Nephron progenitor cell (in vitro differentiated cells): ENCODE measurements at regions not wholly inside any gene's neighbourhood (a gene's known extent, or its start where the extent isn't known, plus 50 kb on each side); places are given as distances from the start of the nearest gene placed in this dataset.
"Not testable (repeated sequence)": the region's sequence is repeated elsewhere in the genome, so short reads cannot be mapped to it uniquely, and the experiment has no call there.

Experiments used
- DNase-seq: peaks from one replicate; pipeline ENCODE4 v3.0.0; 2021
- H3K27ac Mint-ChIP-seq: 2 replicates; pipeline ENCODE4 v1.8.0; 2021; ENCODE audit warnings: mild to moderate bottlenecking, moderate library complexity, mixed read lengths
- H3K27me3 Mint-ChIP-seq: 2 replicates; pipeline ENCODE4 v1.8.0; 2021; ENCODE audit warnings: mild to moderate bottlenecking, low read depth, mixed read lengths; ENCODE audit not compliant: poor library complexity
- H3K36me3 Mint-ChIP-seq: 2 replicates; pipeline ENCODE4 v1.8.0; 2021; ENCODE audit warnings: low read depth, mixed read lengths
- H3K4me1 Mint-ChIP-seq: 2 replicates; pipeline ENCODE4 v1.8.0; 2021; ENCODE audit warnings: mixed read lengths
- H3K4me3 Mint-ChIP-seq: 2 replicates; pipeline ENCODE4 v1.8.0; 2021; ENCODE audit warnings: mild to moderate bottlenecking, moderate library complexity, mixed read lengths
- H3K9me3 Mint-ChIP-seq: 2 replicates; pipeline ENCODE4 v1.8.0; 2021; ENCODE audit warnings: mild to moderate bottlenecking, moderate library complexity, mixed read lengths

DNA sequence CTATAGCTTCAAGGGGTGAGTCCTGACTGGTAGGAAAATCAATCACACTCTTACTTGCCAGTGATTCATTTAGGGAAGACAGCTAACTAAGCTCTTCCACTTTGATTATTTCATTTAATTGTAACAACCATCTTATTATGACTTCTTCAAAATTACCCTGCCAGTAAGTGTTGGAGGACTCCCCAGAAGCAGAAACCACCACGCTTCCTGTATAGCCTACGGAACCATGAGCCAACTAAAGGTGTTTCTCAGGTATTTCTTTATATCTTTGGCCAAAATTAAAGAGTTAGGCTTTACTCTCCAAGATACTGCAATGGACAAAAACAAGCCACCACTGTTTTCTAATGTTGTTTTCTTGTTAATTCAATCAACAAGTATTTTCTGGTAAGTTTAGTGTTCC lies 61.0 kb downstream of the FOXD4L5 start:
- H3K36me3 Mint-ChIP-seq, DNase-seq, H3K27ac Mint-ChIP-seq, H3K4me1 Mint-ChIP-seq, H3K9me3 Mint-ChIP-seq, H3K4me3 Mint-ChIP-seq, H3K27me3 Mint-ChIP-seq: not testable (repeated sequence)

DNA sequence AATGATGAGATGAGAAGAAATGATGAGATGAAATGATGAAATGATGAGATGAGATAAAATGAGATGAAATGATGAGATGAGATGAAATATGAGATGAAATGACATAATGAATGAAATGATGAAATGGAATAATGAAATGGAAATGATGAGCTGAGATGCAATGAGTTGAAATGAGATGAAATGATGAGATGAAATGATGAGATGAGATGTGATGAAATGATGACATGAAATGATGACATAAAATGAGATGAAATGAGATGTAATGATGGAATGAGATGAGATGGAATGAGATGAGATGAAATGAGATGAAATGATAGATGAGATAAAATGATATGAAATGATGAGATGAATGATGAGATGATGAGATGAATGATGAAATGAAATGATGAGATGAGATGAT lies 76.2 kb downstream of the FOXD4L5 start:
- H3K27me3 Mint-ChIP-seq, result not testable (repeated sequence)
- peaks cover 12% of the 10 kb centered on the region for H3K9me3 Mint-ChIP-seq

DNA sequence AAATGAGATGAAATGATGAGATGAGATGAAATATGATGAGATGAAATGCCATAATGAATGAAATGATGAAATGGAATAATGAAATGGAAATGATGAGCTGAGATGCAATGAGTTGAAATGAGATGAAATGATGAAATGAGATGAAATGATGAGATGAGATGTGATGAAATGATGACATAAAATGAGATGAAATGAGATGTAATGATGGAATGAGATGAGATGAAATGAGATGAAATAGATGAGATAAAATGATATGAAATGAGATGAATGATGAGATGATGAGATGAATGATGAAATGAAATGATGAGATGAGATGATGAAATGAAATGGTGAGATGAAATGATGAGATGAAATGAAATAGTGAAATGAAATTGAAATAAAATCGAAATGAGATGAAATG lies 77.7 kb downstream of the FOXD4L5 start:
- H3K27ac Mint-ChIP-seq, H3K36me3 Mint-ChIP-seq: not testable (repeated sequence)

More for the DNA sequence above, 76.2 kb downstream of the FOXD4L5 start:
- not testable (repeated sequence) for DNase-seq, H3K4me1 Mint-ChIP-seq, H3K36me3 Mint-ChIP-seq, H3K27ac Mint-ChIP-seq, H3K4me3 Mint-ChIP-seq

DNA sequence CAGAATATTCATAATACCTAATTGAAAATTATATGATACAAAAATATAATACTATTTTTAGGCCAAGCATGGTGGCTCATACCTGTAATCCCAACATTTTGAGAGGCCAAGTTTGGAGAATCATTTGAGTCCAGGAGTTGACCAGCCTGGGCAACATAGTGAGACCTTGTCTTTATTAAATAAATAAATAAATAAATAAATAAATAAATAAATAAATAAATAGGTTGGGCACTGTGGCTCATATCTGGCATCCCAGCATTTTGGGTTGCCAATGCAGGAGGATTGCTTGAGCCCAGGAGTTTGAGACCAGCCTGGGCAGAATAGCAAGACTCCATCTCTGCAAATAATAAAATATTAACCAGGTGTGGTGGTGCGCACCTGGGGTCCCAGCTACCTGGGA lies 79.2 kb downstream of the FOXD4L5 start:
- H3K27ac Mint-ChIP-seq, DNase-seq, H3K27me3 Mint-ChIP-seq, H3K4me1 Mint-ChIP-seq, H3K36me3 Mint-ChIP-seq, H3K4me3 Mint-ChIP-seq: not testable (repeated sequence)
- peaks cover 12% of the 10 kb centered on the region for H3K9me3 Mint-ChIP-seq

More for the DNA sequence above, 77.7 kb downstream of the FOXD4L5 start:
- not testable (repeated sequence) for DNase-seq, H3K4me3 Mint-ChIP-seq, H3K4me1 Mint-ChIP-seq, H3K27me3 Mint-ChIP-seq
- H3K9me3 Mint-ChIP-seq, result peaks cover 12% of the 10 kb centered on the region

DNA sequence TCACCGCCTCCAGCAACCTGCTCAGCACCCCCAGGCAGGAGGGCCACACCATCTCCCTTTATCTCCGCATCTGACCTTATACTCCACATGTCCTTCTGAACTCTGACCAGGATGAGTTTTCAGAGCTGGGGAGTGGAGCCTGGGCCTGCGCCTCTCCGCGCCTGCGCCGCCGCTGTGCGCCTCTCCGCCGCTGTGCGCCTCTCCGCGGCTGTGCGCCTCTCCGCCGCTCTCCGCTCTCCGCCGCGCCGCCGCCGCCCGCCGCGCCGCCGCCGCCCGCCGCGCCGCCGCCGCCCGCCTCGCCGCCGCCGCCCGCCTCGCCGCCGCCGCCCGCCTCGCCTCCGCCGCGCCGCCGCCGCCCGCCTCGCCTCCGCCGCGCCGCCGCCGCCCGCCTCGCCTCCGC lies 89.2 kb downstream of the FOXD4L5 start:
- not testable (repeated sequence) for H3K4me3 Mint-ChIP-seq, H3K27ac Mint-ChIP-seq, H3K9me3 Mint-ChIP-seq, H3K4me1 Mint-ChIP-seq, H3K36me3 Mint-ChIP-seq, H3K27me3 Mint-ChIP-seq
- peak; percentile 5 for DNase-seq

DNA sequence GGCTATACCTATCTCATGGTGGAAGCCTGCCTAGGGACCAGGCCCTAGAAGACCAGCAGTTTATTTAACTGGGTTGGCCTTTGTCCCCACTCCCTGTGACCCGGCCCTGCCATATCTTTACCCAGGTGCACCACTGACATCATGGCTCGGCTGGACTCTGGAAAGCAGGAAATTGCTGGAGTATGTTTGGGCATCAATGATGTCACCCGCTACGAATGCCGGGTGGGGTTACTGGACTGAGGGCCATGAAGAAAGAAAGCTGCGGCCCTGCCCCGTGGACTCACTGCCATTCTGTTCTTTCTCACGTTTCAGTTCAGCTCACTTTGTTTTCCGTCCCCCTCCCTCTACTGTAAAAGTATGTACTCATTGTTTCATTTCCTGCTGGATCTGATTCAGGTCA lies 129.1 kb downstream of the FOXD4L5 start:
- not testable (repeated sequence) for H3K9me3 Mint-ChIP-seq, H3K27ac Mint-ChIP-seq, H3K4me1 Mint-ChIP-seq, DNase-seq, H3K36me3 Mint-ChIP-seq, H3K4me3 Mint-ChIP-seq, H3K27me3 Mint-ChIP-seq
